ENCODE measurements at regions not wholly inside any gene's neighbourhood (a gene's known extent, or its start where the extent isn't known, plus 50 kb on each side); places are given as distances from the start of the nearest gene placed in this dataset.

- H3K27me3 ChIP-seq (ENCODE audit: control insufficient read depth in 4 of 4, insufficient read depth in 4 of 4, low read length in 3 of 4) = no peaks in the 10 kb centered on the region
- no peak overlapping the region for H3K4me3 ChIP-seq (ENCODE audit: low read depth in 1 of 3, low read length in 3 of 3)
- H3K36me3 ChIP-seq (ENCODE audit: control insufficient read depth in 4 of 4, insufficient read depth in 3 of 4, low read depth in 1 of 4, low read length in 3 of 4) = no peaks in the 10 kb centered on the region
- no peaks in the 10 kb centered on the region for H3K9me3 ChIP-seq (ENCODE audit: control insufficient read depth in 4 of 4, low read length in 3 of 4)
- TF ChIP-seq GABPA (IDR thresholded peaks at IDR 0.05 in 1 of 2, conservative IDR thresholded peaks at IDR 0.05 in 1 of 2) (no peak), MAX (IDR thresholded peaks at IDR 0.05) (no peak), SP1 (IDR thresholded peaks at IDR 0.05) (no peak), YY1 (IDR thresholded peaks at IDR 0.05) (no peak), TAF1 (conservative IDR thresholded peaks at IDR 0.05) (no peak), JUND (IDR thresholded peaks at IDR 0.05) (no peak), ZBTB33 (IDR thresholded peaks at IDR 0.05) (no peak), NR2F2 (IDR thresholded peaks at IDR 0.05) (no peak), HNF4G (IDR thresholded peaks at IDR 0.05) (no peak), HNF4A (conservative IDR thresholded peaks at IDR 0.05) (no peak)
- no peaks in the 10 kb centered on the region for H3K4me1 ChIP-seq (ENCODE audit: control insufficient read depth in 4 of 4, insufficient read depth in 4 of 4, low read length in 3 of 4)
- H3K27ac ChIP-seq (ENCODE audit: low read depth in 1 of 2, low read length in 2 of 2) = no peak overlapping the region
- H3K9ac ChIP-seq (ENCODE audit: low read depth in 1 of 2, low read length in 2 of 2) = no peak overlapping the region
- whole genome bisulfite sequencing = 78% methylated on average over 6 of the region's 6 CpGs
- DNase-seq (ENCODE audit: low spot score) = no peak
Observed at GRCh38 chr17:72005332-72006163, 115.3 kb upstream of the SOX9 start.

- Histone ChIP-seq H3K36me3 (ENCODE audit: control insufficient read depth in 4 of 4, insufficient read depth in 3 of 4, low read depth in 1 of 4, low read length in 3 of 4) (no peaks in the 10 kb centered on the region), H3K9me3 (ENCODE audit: control insufficient read depth in 4 of 4, low read length in 3 of 4) (no peaks in the 10 kb centered on the region), H3K4me1 (ENCODE audit: control insufficient read depth in 4 of 4, insufficient read depth in 4 of 4, low read length in 3 of 4) (no peaks in the 10 kb centered on the region), H3K27ac (ENCODE audit: low read depth in 1 of 2, low read length in 2 of 2) (no peak overlapping the region), H3K27me3 (ENCODE audit: control insufficient read depth in 4 of 4, insufficient read depth in 4 of 4, low read length in 3 of 4) (peaks cover 0 to 4% (median 0%) of the 10 kb centered on the region in 4 donors), H3K4me3 (ENCODE audit: low read depth in 1 of 3, low read length in 3 of 3) (no peak overlapping the region), H3K9ac (ENCODE audit: low read depth in 1 of 2, low read length in 2 of 2) (no peak overlapping the region)
- 77% methylated on average over 5 of the region's 5 CpGs for WGBS
- no peak for DNase-seq (ENCODE audit: low spot score)
- no peak for TF ChIP-seq MAX (IDR thresholded peaks at IDR 0.05)
- no peak for TF ChIP-seq YY1 (IDR thresholded peaks at IDR 0.05)
- no peak for TF ChIP-seq RXRA (IDR thresholded peaks at IDR 0.05)
- TF ChIP-seq FOXA1 (IDR thresholded peaks at IDR 0.05) = no peak
- no peak for TF ChIP-seq GABPA (IDR thresholded peaks at IDR 0.05 in 1 of 2, conservative IDR thresholded peaks at IDR 0.05 in 1 of 2)
- no peak for TF ChIP-seq HNF4G (IDR thresholded peaks at IDR 0.05)
- TF ChIP-seq TAF1 (conservative IDR thresholded peaks at IDR 0.05) = no peak
- no peak for TF ChIP-seq FOXA2 (IDR thresholded peaks at IDR 0.05)
- TF ChIP-seq CTCF (IDR thresholded peaks at IDR 0.05; ENCODE audit: low read depth, low read length, missing input control) = no peak
- TF ChIP-seq ZBTB33 (IDR thresholded peaks at IDR 0.05) = no peak
- no peak for TF ChIP-seq ATF3 (IDR thresholded peaks at IDR 0.05)
- no peak for TF ChIP-seq EGR1 (IDR thresholded peaks at IDR 0.05; ENCODE audit: low read depth in 2 of 2)
- TF ChIP-seq SP1 (IDR thresholded peaks at IDR 0.05) = no peak
- no peak for TF ChIP-seq JUND (IDR thresholded peaks at IDR 0.05)
- no peak for TF ChIP-seq NR2F2 (IDR thresholded peaks at IDR 0.05)
- no peak for TF ChIP-seq HNF4A (conservative IDR thresholded peaks at IDR 0.05)
Observed at GRCh38 chr17:72008236-72008876, 112.5 kb upstream of the SOX9 start.

All from liver (tissue), 8 donors.